Liver (tissue), 8 donors: ENCODE measurements at regions not wholly inside any gene's neighbourhood (a gene's known extent, or its start where the extent isn't known, plus 50 kb on each side); places are given as distances from the start of the nearest gene placed in this dataset.

Source experiments
- DNase-seq: peaks from one replicate; pipeline ENCODE4 v3.0.0-alpha.2; 2017; ENCODE audit warnings: low spot score
- H3K27ac ChIP-seq, 2 donors: one replicate each; pipeline ENCODE4 v1.7.0; 2013; ENCODE audit warnings: inconsistent platforms in 2 of 2, low read length in 2 of 2, control low read depth in 1 of 2, low read depth in 1 of 2, mild to moderate bottlenecking in 1 of 2
- H3K27me3 ChIP-seq, 4 donors: one replicate each; pipeline versions ENCODE4 v1.6.1 to v1.7.0; 2013; ENCODE audit warnings: low read length in 3 of 4, inconsistent platforms in 1 of 4, mild to moderate bottlenecking in 1 of 4, moderate library complexity in 1 of 4; ENCODE audit not compliant: control insufficient read depth in 4 of 4, insufficient read depth in 4 of 4
- H3K36me3 ChIP-seq, 4 donors: one replicate each; pipeline versions ENCODE4 v1.6.1 to v1.7.0; 2013; ENCODE audit warnings: low read length in 3 of 4, mild to moderate bottlenecking in 3 of 4, low read depth in 1 of 4, moderate library complexity in 1 of 4; ENCODE audit not compliant: control insufficient read depth in 4 of 4, insufficient read depth in 3 of 4
- H3K4me1 ChIP-seq, 4 donors: one replicate each; pipeline versions ENCODE4 v1.6.1 to v1.7.0; 2013; ENCODE audit warnings: low read length in 3 of 4, mild to moderate bottlenecking in 3 of 4, moderate library complexity in 1 of 4; ENCODE audit not compliant: control insufficient read depth in 4 of 4, insufficient read depth in 4 of 4
- H3K4me3 ChIP-seq, 3 donors: one replicate each; pipeline versions ENCODE4 v1.6.1 to v1.7.0; 2013; ENCODE audit warnings: low read length in 3 of 3, control low read depth in 1 of 3, low read depth in 1 of 3, mild to moderate bottlenecking in 1 of 3
- H3K9ac ChIP-seq, 2 donors: one replicate each; pipeline ENCODE4 v1.7.0; 2013; ENCODE audit warnings: low read length in 2 of 2, mild to moderate bottlenecking in 2 of 2, moderate library complexity in 2 of 2, control low read depth in 1 of 2, low read depth in 1 of 2
- H3K9me3 ChIP-seq, 4 donors: one replicate each; pipeline versions ENCODE4 v1.6.1 to v1.7.0; 2013; ENCODE audit warnings: low read length in 3 of 4; ENCODE audit not compliant: control insufficient read depth in 4 of 4
- EGR1 ChIP-seq, 2 donors: IDR thresholded peaks; 2 replicates each; pipeline ENCODE4 v1.6.1; 2016 to 2018; ENCODE audit warnings: antibody characterized with exemption in 2 of 2, low read depth in 2 of 2
- FOXA1 ChIP-seq: IDR thresholded peaks from 2 replicates; pipeline ENCODE4 v1.6.1; 2016; ENCODE audit warnings: antibody characterized with exemption
- FOXA2 ChIP-seq: IDR thresholded peaks from 2 replicates; pipeline ENCODE4 v1.6.1; 2016; ENCODE audit warnings: antibody characterized with exemption
- GABPA ChIP-seq, 2 donors: IDR thresholded peaks in 1 of 2; conservative IDR thresholded peaks in 1 of 2; 2 replicates each; pipeline ENCODE4 v1.6.1; 2016; ENCODE audit warnings: antibody characterized with exemption in 2 of 2, mild to moderate bottlenecking in 1 of 2, moderate library complexity in 1 of 2
- HNF4A ChIP-seq, 2 donors: conservative IDR thresholded peaks; 2 replicates each; pipeline ENCODE4 v1.6.1; 2016; ENCODE audit warnings: antibody characterized with exemption in 2 of 2, mild to moderate bottlenecking in 2 of 2
- HNF4G ChIP-seq: IDR thresholded peaks from 2 replicates; pipeline ENCODE4 v1.6.1; 2016; ENCODE audit warnings: antibody characterized with exemption
- JUND ChIP-seq, 2 donors: IDR thresholded peaks; 2 replicates each; pipeline ENCODE4 v1.6.1; 2016; ENCODE audit warnings: antibody characterized with exemption in 2 of 2
- NR2F2 ChIP-seq: IDR thresholded peaks from 2 replicates; pipeline ENCODE4 v1.6.1; 2016; ENCODE audit warnings: antibody characterized with exemption
- RAD21 ChIP-seq, 2 donors: IDR thresholded peaks; 2 replicates each; pipeline ENCODE4 v1.6.1; 2016; ENCODE audit warnings: antibody characterized with exemption in 2 of 2, mild to moderate bottlenecking in 2 of 2
- RXRA ChIP-seq, 2 donors: IDR thresholded peaks; 2 replicates each; pipeline ENCODE4 v1.6.1; 2017 to 2018; ENCODE audit warnings: antibody characterized with exemption in 2 of 2, mild to moderate bottlenecking in 1 of 2
- SP1 ChIP-seq: IDR thresholded peaks from 2 replicates; pipeline ENCODE4 v1.6.1; 2018; ENCODE audit warnings: antibody characterized with exemption, mild to moderate bottlenecking
- TAF1 ChIP-seq: conservative IDR thresholded peaks from 2 replicates; pipeline ENCODE4 v1.6.1; 2016; ENCODE audit warnings: antibody characterized with exemption, mild to moderate bottlenecking
- YY1 ChIP-seq: IDR thresholded peaks from 2 replicates; pipeline ENCODE4 v1.6.1; 2016; ENCODE audit warnings: antibody characterized with exemption, mild to moderate bottlenecking
- WGBS: extraction: QIAGEN DNeasy Blood & Tissue Kit; methylation state at CpG from one replicate; pipeline ENCODE4 v1.1.7; 2013; 5-methylcytosine and 5-hydroxymethylcytosine counted together
- TF ChIP-seq, protein P1 (sequence below): IDR thresholded peaks from 2 replicates; pipeline ENCODE4 v1.6.1; 2016; ENCODE audit warnings: antibody characterized with exemption, mild to moderate bottlenecking
- TF ChIP-seq, protein P2 (sequence below): IDR thresholded peaks from 2 replicates; pipeline ENCODE4 v1.6.1; 2016; ENCODE audit warnings: antibody characterized with exemption
- TF ChIP-seq, protein P3 (sequence below): IDR thresholded peaks from 2 replicates; pipeline ENCODE4 v1.6.1; 2016; ENCODE audit warnings: antibody characterized with exemption
- TF ChIP-seq, protein P4 (sequence below): IDR thresholded peaks from 2 replicates; pipeline ENCODE4 v1.6.1; 2016; ENCODE audit warnings: antibody characterized with exemption
- TF ChIP-seq, protein P5 (sequence below): fragments of 150-350 bp; IDR thresholded peaks from 2 replicates; pipeline ENCODE4 v1.5.1; 2017; ENCODE audit warnings: improper control_type of control experiment, low read depth, low read length; ENCODE audit not compliant: missing input control
- donor health status: healthy.
- donor health status: healthy.
- donor health status: healthy.
- donor health status: healthy.
- donor health status: healthy.

DNA sequence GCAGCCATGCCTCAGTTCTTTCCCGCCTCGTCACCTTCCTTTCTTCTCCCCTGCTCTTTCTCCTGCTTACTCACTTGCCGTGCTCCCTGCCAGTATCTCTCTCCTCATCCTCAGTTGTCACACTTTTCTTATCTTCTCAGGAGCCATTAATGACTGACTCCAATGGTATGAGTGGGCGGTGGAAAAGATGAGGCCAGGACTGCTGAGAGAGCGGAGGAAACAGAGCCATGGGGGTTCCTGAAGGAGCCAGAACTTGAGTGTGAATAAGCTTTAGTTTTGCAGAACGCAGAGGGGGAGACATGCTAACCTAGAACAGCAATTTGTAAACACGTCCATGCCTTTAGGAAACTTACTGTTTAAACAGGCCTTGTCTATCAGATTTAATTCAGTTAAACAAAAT lies 126.5 kb downstream of the CHIC2 start:
- TF ChIP-seq, protein P1, sequence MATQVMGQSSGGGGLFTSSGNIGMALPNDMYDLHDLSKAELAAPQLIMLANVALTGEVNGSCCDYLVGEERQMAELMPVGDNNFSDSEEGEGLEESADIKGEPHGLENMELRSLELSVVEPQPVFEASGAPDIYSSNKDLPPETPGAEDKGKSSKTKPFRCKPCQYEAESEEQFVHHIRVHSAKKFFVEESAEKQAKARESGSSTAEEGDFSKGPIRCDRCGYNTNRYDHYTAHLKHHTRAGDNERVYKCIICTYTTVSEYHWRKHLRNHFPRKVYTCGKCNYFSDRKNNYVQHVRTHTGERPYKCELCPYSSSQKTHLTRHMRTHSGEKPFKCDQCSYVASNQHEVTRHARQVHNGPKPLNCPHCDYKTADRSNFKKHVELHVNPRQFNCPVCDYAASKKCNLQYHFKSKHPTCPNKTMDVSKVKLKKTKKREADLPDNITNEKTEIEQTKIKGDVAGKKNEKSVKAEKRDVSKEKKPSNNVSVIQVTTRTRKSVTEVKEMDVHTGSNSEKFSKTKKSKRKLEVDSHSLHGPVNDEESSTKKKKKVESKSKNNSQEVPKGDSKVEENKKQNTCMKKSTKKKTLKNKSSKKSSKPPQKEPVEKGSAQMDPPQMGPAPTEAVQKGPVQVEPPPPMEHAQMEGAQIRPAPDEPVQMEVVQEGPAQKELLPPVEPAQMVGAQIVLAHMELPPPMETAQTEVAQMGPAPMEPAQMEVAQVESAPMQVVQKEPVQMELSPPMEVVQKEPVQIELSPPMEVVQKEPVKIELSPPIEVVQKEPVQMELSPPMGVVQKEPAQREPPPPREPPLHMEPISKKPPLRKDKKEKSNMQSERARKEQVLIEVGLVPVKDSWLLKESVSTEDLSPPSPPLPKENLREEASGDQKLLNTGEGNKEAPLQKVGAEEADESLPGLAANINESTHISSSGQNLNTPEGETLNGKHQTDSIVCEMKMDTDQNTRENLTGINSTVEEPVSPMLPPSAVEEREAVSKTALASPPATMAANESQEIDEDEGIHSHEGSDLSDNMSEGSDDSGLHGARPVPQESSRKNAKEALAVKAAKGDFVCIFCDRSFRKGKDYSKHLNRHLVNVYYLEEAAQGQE: no peak
- TF ChIP-seq TAF1 (no peak), RAD21 (IDR thresholded peaks at IDR 0.05) (no peak), FOXA1 (no peak), NR2F2 (no peak), YY1 (no peak), SP1 (no peak), FOXA2 (no peak), JUND (IDR thresholded peaks at IDR 0.05) (no peak), HNF4G (no peak), GABPA (IDR thresholded peaks at IDR 0.05 in 1 of 2, conservative IDR thresholded peaks at IDR 0.05 in 1 of 2) (no peak), HNF4A (conservative IDR thresholded peaks at IDR 0.05) (no peak)
- TF ChIP-seq, protein P2, sequence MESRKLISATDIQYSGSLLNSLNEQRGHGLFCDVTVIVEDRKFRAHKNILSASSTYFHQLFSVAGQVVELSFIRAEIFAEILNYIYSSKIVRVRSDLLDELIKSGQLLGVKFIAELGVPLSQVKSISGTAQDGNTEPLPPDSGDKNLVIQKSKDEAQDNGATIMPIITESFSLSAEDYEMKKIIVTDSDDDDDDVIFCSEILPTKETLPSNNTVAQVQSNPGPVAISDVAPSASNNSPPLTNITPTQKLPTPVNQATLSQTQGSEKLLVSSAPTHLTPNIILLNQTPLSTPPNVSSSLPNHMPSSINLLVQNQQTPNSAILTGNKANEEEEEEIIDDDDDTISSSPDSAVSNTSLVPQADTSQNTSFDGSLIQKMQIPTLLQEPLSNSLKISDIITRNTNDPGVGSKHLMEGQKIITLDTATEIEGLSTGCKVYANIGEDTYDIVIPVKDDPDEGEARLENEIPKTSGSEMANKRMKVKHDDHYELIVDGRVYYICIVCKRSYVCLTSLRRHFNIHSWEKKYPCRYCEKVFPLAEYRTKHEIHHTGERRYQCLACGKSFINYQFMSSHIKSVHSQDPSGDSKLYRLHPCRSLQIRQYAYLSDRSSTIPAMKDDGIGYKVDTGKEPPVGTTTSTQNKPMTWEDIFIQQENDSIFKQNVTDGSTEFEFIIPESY: no peak
- TF ChIP-seq, protein P3, sequence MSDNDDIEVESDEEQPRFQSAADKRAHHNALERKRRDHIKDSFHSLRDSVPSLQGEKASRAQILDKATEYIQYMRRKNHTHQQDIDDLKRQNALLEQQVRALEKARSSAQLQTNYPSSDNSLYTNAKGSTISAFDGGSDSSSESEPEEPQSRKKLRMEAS: no peak
- TF ChIP-seq, protein P4, sequence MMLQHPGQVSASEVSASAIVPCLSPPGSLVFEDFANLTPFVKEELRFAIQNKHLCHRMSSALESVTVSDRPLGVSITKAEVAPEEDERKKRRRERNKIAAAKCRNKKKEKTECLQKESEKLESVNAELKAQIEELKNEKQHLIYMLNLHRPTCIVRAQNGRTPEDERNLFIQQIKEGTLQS: no peak
- TF ChIP-seq, protein P5, sequence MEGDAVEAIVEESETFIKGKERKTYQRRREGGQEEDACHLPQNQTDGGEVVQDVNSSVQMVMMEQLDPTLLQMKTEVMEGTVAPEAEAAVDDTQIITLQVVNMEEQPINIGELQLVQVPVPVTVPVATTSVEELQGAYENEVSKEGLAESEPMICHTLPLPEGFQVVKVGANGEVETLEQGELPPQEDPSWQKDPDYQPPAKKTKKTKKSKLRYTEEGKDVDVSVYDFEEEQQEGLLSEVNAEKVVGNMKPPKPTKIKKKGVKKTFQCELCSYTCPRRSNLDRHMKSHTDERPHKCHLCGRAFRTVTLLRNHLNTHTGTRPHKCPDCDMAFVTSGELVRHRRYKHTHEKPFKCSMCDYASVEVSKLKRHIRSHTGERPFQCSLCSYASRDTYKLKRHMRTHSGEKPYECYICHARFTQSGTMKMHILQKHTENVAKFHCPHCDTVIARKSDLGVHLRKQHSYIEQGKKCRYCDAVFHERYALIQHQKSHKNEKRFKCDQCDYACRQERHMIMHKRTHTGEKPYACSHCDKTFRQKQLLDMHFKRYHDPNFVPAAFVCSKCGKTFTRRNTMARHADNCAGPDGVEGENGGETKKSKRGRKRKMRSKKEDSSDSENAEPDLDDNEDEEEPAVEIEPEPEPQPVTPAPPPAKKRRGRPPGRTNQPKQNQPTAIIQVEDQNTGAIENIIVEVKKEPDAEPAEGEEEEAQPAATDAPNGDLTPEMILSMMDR: no peak
- 92% methylated on average over 7 of the region's 7 CpGs for WGBS
- Histone ChIP-seq H3K9ac (no peak overlapping the region), H3K27me3 (no peaks in the 10 kb centered on the region), H3K27ac (no peak overlapping the region), H3K4me3 (no peak overlapping the region), H3K36me3 (no peaks in the 10 kb centered on the region), H3K9me3 (peaks cover 0 to 3% (median 0%) of the 10 kb centered on the region in 4 donors), H3K4me1 (no peaks in the 10 kb centered on the region)
- no peak for DNase-seq

DNA sequence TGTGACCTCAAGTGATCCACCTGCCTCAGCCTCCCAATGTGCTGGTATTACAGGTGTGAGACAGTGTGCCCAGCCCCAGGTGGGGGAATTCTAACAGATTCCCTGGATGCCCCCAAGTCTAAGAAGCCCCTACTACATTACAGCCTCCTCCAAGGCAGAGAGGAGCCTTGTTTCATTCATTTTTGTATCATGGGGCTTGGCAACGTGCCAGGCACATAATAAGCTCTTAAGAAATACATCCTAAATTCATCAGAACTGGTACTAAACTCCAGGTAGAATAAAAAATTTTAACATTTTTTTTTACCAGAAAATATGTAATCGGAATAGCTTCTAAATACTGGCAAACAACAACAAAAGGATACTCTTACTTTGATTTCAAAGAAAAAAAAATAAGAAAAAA lies 127.1 kb downstream of the CHIC2 start:
- no peak for DNase-seq
- H3K4me1 ChIP-seq: no peaks in the 10 kb centered on the region
- H3K27ac ChIP-seq: no peak overlapping the region
- H3K4me3 ChIP-seq: no peak overlapping the region
- H3K9ac ChIP-seq: no peak overlapping the region
- peaks cover 0 to 3% (median 0%) of the 10 kb centered on the region in 4 donors for H3K9me3 ChIP-seq
- no peaks in the 10 kb centered on the region for H3K36me3 ChIP-seq
- TF ChIP-seq RXRA (IDR thresholded peaks at IDR 0.05) (no peak), HNF4A (conservative IDR thresholded peaks at IDR 0.05) (no peak), FOXA2 (no peak), EGR1 (IDR thresholded peaks at IDR 0.05; ENCODE audit: low read depth in 2 of 2) (no peak), JUND (IDR thresholded peaks at IDR 0.05) (no peak), TAF1 (no peak)
- TF ChIP-seq, protein P4: no peak
- TF ChIP-seq, protein P5: no peak
- 58% methylated on average over 2 of the region's 2 CpGs for WGBS
- no peaks in the 10 kb centered on the region for H3K27me3 ChIP-seq
